HG03135 (cell line): ENCODE measurements at regions not wholly inside any gene's neighbourhood (a gene's known extent, or its start where the extent isn't known, plus 50 kb on each side); places are given as distances from the start of the nearest gene placed in this dataset.

Experiments used
- ATAC-seq: cut with Tn5 transposase; IDR thresholded peaks from one replicate; pipeline ENCODE4 v1.9.1; 2021; ENCODE audit warnings: mild to moderate bottlenecking, moderate library complexity; ENCODE audit not compliant: unreplicated experiment

DNA sequence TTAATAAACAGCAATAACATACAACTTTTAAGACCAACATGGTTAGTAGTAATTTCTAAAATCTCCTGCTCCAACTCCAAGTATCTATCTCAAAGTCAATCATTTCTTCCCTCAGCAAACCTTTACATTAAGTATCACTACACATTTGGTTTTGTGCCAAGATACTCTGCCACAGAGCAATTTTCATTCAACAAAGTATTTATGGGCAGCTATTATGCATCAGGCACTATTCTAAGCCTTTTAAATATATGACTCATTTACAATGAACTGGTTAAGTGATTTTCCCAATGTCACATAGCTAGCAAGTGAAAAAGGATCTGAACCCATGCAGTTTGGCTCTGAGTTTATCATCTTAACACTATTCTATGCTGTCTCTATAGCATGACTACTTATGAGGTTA, 264.3 kb downstream of the NOL4 start:
- ATAC-seq = no peak

DNA sequence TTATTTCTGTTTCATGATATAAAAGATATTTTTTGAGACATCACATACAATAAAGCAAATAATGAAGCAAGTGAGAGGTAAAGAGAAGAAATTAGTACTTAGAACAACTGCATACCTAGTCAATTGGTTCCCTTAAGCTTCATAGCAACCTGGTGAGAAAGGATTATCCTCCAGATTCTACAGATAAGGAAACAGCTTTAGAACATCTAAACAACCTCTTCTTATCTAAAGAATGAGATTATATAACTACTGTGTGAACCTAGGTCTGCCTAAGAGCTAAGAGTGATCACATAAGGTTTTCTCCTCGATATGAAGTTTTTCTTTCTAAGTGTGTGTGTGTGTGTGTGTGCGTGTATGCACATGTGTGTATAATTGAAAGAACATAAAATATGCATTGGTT, 265.1 kb downstream of the NOL4 start:
- ATAC-seq = no peak

DNA sequence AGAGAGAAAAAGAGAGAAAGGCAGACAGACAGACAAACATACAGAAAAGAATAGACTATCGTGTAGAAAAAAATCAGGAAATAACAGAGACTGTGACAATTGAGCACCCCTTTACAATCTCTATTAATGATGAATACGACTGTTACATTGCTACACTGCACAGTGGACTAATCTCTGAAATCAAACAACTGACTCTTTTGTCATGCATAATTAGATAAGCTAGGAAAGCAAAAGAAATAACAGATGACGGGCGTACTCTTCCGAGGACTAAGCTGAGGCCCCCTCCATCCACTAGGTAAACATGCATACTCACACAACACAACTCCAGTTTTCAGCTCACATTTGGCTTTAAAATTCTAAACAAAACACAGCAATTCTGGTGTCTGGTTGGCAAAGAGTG, 267.0 kb downstream of the NOL4 start:
- ATAC-seq = no peak

GRCh38 chr18:33951031-33951430, 273.7 kb downstream of the NOL4 start:
- no peak for ATAC-seq

DNA sequence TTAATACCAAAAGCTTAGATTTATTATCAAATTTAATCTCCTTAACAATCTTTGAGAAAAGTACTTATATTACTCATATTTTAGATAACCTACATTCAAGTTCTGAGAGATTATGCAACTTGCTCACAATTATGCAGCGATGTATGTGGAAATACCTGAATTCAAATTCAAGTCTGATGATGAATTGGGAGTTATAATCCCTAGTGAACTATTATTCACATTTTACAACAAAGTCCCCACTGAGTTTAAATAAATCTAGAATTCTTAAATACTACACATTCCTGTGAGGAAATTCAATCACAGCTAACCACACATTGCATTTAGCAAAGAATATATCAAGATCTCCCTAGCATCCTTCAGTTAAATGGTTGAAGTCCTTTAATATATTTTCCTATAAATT, 278.4 kb downstream of the NOL4 start:
- no peak for ATAC-seq

GRCh38 chr18:33944493-33944892, 280.2 kb downstream of the NOL4 start:
- no peak for ATAC-seq

- ATAC-seq = no peak
These were observed 287.4 kb downstream of the NOL4 start for GRCh38 chr18:33937270-33937816.

DNA sequence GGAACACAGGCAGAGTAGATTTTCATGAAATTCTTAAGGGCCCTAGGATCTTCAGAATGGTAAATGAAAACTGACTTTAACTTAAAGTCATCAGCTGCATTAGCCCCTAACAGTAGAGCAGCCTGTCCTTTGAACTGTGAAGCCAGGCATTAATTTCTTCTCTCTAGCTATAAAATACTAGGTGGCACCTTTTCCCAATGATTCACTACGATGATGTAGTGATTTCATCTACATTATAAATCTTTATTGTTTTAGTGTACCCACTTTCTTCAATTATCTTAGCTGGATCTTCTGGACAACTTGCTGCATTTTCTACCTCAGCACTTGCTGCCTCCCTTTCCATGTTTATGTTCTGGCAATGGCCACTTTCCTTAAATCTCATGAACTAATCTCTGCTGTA, 290.5 kb downstream of the NOL4 start:
- no peak for ATAC-seq

DNA sequence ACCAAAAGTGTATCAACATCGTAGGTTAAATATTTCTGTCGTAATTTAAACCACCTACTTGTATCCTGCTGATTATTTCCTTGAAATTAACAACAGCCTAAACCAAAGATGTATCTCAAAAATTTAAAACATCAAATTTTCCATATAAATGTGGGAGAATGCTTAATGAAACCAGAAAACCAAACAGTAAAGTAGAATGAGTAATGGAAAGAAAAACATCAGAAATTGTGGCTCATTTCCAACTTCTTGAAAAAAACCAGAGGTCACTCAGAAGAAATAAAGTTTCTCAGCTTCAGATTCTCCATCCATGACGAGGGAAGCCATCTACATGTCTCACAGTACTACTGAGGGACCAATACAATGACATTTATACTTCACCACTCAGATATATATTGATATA, 296.5 kb downstream of the NOL4 start:
- ATAC-seq = no peak

- no peak for ATAC-seq
These were observed 300.1 kb downstream of the NOL4 start for GRCh38 chr18:33924576-33924975.

DNA sequence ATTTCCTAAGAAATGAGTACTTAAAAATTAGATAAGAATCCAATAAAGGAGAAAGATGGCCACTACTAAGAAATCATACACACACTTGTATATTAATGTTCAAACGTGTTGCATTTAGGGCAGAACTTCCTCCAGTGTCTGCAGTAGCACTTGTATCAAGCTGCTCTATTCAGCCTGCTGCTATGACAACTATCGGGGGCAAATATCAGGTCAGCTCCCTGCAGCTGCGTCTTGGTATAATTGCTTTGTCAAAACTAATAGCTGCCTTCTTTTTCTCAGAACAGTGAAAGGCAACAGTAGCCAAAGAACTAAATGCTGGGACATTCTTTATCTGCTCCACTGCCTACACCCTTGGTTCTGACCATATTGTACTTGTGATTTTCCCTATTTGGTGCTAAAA, 300.7 kb downstream of the NOL4 start:
- no peak for ATAC-seq

DNA sequence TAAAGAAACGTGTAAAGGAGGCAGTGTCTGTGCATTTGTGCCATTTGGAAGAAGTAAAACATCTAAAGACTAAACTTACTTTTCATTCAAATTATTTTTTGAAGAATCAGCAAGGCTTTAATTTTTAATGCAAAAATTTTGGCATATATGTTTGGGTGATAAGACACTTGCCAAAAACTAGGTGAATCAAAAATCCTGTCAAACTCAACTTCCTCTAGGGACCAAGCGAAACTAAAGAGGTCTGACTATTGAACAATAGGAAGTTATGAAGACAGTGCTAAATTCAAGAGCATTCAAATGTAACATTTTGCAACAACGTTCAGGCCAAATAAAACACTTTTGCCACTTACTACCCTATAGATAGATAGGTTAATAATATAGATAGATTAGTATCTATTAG, 306.1 kb downstream of the NOL4 start:
- no peak for ATAC-seq

DNA sequence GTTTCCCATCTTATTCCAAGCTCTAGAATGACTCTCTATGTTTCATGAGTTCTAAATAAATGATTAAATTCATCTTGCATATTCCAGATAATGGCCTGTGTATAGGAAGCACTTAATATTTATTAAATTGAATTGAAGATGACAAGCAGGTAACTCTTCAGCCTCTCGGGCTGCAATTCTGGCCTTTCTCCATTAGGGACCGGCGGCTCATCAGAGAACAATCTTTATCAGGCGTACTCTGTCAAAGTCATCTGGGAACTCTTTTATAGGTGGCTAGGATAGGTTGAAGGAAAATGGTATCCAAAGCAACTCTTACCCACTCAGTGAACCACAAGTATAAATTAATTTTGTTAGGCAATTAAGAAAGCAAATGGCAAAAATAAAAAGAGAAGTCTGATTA, 308.5 kb downstream of the NOL4 start:
- no peak for ATAC-seq

- no peak for ATAC-seq
These were observed 310.3 kb downstream of the NOL4 start for GRCh38 chr18:33914399-33914798.

DNA sequence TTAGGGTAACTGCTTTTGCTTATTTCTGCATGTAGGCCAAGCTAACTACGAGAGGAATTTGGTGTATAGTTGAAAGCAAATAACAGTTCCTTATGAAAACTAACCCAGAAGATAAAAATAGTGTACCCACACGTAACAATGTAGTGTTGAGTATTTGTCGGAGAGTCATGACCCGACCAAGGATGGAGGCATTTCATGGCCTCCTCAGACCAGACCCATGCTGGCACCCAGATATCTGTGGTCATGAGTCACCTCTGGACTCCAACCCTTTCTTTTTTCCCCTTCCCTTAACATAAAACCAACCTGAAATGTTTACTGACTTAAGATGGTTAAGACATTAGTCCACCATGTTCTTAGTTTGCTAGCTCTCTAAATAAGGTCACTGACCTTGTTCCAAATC, 318.7 kb downstream of the NOL4 start:
- ATAC-seq = no peak

DNA sequence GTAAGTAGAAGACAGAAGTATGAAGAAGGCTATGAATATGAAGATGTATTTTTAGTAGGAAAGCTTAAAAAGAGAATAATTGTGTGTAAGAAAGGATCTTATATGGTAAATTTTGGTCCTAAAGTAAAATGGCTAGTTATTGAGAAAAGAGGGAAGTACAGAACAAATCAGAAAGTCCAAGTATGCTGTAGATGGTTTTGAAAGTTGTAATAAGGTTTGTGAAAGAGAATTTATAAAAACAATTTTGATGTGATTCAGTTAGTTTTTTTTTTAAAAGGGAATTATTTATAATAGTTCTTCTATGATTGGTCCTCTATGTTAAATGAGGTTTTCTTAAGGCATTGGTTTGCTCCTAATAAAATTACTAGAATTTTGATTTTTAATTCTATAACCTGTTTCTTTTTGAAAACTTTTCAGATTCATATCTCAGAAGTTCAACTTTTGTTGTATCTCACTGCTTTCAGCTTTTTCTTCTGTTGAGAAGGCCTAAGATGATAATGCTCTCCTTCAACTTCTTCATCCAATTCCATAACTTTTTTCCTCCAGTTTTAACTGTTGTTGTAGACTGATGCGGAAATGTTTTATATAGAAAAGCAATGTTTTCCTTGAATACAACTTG, 322.7 kb downstream of the NOL4 start:
- no peak for ATAC-seq

DNA sequence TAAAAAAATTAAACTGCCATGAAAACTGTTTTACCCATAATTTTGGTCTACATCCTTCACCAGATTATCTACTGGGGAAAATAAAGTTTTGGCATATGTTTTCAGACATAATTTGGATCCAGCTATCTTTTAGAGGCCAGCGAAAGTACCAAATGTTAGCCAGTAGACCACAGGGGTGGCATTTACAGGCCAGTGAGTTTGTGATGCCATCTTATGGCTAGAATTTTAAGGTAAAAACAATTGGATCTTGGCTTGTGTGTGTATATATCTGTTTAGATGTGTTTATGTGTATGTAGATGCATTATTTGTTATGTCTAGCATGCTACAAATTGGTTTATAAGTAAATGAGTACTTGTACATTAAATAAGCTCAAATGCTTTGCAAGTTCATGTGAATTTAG, 322.6 kb downstream of the ASXL3 start:
- no peak for ATAC-seq

DNA sequence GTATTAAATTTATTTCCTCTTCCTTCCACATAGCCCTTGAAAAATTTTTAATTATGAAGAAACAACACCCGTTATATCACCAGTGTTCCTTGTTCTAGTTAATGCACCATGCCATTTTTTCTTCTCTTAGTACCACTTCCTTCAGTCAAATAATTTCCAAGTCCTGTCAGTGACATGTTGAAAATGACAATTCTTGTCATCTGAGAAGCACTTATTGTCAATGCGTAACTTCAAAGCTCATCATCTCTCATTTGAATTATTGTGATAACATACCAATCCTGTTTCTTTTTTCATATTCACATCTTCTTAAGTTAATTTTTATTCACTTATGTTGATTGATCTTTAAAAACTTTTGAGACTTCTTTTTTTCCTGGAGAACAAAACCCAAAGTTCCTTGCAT, 320.4 kb downstream of the ASXL3 start:
- no peak for ATAC-seq

DNA sequence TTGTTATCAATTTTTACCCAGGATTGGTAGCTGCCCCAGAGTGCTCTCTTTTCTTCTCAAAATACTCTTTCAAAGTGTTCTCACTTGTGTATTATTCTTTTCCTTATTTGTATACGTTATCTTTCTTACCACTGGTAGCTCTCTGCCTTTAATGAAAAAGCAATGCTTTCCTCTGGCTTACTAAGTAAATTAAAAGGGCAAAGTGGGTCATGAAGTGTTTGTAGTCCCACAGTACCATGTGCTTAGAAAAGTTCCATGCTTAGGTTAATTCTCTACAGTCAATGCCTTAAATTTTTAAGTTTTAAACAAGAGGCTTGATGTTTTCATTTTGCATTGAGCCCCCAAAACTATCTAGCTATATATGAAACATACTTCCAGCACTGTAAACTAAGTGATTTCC, 300.2 kb downstream of the ASXL3 start:
- ATAC-seq = no peak

DNA sequence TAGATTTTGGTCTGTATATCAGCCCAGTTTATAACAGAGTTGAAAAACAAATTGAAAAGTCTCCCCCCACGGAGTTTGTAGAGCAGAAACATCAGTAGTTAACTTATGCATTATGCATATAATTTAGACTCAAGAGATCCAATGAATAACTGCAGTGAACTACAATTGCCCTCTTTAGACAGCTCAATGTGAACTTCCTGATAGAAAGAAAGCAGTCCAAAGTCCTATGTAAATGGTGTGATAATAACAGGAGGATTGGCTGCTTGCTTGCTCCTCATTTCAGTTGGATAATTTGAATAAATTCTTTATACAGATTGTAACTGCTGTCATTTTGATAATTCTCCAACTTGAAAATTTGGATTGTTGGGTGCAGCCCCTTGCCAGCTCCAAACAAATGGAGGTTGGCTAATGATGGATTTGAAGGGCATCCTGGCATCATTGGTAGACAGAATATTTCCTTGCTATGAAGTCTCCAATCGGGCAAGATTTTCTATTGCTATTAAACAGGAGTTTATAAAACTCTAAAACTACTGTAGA, 297.1 kb downstream of the ASXL3 start:
- no peak for ATAC-seq

DNA sequence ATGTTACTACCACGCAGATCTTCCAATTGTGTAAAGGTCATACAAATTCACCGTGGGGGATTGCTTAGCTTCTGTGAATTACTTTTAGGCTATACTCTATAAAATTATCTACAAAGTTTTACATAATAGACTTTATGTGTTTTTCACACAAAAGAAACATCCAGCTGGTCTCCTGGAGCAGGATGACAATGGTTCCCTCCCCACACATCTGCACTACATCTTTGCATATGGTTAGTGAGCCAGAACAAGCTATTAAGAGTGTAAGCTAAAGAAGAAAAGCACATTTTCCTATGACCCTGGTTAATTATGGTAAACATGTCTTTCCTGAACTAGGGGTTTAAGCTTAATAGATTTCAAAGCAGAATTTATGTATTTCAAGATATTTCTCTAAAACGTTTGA, 295.1 kb downstream of the ASXL3 start:
- ATAC-seq = no peak

- no peak for ATAC-seq
These were observed 293.5 kb downstream of the ASXL3 start for GRCh38 chr18:33871363-33872025.

GRCh38 chr18:33870059-33870458, 292.0 kb downstream of the ASXL3 start:
- no peak for ATAC-seq
